Peyer's patch (tissue), 4 donors: ENCODE measurements at regions not wholly inside any gene's neighbourhood (a gene's known extent, or its start where the extent isn't known, plus 50 kb on each side); places are given as distances from the start of the nearest gene placed in this dataset.

Experiments used
- CTCF ChIP-seq, 6 experiments: fragments of 450-650 bp in 4 of 6; fragments of 200-600 bp in 2 of 6; sonication (generic) in 1 of 6; IDR thresholded peaks; one replicate each; pipeline ENCODE4 v1.5.1; 2017 to 2019; ENCODE audit warnings: antibody characterized with exemption in 6 of 6, mild to moderate bottlenecking in 3 of 6, moderate library complexity in 1 of 6
- POLR2A ChIP-seq, 2 donors: fragments of 450-650 bp; IDR thresholded peaks; one replicate each; pipeline ENCODE4 v1.5.1; 2017; ENCODE audit warnings: antibody characterized with exemption in 2 of 2, mild to moderate bottlenecking in 2 of 2, moderate library complexity in 2 of 2

- TF ChIP-seq CTCF (IDR thresholded peaks at IDR 0.05) (no peak), POLR2A (IDR thresholded peaks at IDR 0.05) (no peak)
Observed at GRCh38 chr12:74728006-74728405, 190.4 kb downstream of the ATXN7L3B start.
